ENCODE measurements at regions not wholly inside any gene's neighbourhood (a gene's known extent, or its start where the extent isn't known, plus 50 kb on each side); places are given as distances from the start of the nearest gene placed in this dataset.

DNA sequence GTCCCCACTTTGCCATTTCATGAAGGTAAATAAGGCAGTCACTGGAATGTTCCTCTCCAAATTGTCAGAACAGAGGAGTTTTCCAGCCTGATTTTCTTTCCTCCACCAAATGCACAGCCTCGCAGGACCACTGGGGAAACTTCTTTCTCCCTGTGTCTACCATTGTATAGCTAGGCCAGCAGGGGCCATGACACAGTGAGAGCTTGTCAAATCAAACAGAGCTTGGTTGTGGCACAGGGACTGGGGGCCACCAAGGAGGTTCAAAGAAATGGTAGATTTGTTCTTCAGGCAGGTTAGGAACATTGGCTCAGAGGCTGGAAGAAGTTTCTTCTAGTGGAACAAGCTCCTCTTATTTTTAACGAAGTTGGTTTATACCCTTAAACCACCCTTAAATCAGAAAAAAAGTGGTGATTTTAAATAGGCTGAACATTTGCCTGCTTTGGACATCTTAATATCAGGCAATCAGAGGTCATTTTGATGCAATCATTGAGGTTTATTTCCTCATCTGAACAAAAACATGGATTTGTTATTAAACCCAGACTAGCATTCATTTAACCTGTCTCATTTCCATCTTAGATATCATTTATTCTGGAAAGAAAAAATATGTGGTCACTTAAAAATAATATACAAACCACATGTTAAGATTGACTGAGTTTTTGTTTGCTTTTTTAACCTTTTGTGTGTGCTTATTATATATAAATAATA is 105.6 kb downstream of the GTPBP8 start:
- no peak for DNase-seq (ENCODE audit: low spot score)

DNA sequence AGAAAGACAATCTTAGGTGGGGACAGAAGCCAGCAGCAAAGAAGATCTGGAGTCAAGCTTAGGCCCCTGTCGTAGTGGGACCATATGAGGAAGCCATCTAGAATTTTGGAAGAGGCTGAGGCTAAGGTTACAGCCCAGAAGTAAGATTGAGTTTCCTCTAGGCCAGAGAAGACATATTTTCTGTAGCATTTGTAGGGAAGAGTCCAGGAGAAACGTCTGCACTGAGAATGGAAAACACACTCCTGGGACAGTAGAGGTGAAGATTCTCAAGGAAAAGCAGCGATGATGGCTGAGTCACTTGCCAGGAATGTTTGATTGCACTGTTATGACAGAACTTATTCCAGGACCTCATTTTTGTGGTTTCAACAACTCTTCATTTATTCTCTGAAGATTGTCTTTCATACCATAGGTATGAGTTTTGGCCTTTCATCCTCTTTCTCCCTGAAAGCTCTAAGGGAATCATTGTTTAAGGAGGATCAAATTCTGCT is 107.2 kb downstream of the GTPBP8 start:
- peak; percentile 74 for DNase-seq (ENCODE audit: low spot score)

DNA sequence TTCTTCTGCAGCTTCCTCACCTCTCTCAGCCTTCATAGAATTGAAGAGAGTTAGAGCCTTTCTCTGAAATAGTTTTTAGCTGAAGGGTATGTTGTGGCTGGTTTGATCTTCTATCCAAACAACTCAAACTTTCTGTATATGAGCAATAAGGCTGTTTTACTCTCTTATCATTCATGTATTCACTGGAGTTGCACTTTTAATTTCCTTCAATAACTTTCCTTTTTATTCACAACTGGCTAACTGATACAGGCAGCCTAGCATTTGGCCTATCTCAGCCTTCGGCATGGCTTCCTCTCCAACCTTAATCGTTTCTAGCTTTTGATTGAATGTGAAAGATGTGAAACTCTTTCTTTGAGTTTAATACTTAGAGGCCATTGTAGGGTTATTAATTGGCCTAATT is 109.3 kb downstream of the GTPBP8 start:
- no peak for DNase-seq (ENCODE audit: low spot score)

DNA sequence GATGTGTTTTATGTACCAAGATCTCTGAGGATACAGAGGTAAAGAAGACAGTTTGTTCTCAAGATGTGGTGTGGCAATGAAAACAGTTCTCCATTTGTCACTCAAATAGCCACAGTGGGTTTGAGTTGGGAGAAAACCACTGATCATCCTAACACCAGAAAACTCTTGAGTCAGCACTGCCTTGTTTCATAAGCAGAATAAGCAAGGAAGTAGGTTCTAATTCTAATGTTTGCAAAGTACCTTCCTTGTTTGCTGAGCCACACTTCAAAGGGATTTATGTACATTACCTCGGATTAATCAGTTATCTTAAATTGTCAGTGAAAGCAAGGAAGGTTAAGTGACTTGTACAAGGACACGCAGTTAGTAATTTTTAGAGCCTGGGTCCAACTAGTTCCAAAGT is 107.8 kb upstream of the BOC start:
- no peak for DNase-seq (ENCODE audit: low spot score)

DNA sequence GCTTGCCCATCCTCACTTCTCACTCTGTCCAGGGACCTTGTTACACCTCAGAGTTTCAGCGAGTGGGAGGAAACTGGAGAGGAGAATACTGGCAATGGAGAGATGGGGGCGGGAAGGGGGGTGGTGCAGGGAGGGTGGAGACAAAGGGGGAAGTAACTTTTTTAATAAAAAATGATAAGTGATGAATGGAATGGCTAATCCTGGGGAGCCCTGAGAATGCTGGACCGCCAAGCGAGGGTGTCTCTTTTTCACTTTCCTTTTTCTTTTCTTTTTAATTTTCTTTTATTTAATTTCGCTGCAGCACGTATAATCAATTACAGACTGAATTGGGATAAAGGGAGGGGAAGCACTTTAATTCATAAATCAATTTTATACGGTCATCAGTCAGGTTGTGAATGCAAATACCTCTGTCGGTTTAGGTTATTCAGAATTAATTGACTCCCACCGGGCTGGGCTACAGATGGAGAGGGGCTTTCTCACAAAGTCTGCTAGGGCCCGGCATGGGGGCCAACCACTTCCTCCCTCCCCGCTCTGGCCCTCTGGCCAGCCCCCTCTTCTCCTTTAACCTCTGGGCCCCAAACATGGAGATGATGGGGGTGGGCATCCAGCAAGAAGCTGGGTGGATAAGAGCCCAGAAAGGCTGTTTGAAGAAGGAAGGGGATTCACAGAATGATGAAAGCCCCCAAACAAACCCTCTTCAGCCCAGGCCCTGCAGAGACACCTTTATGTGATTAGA is 106.8 kb upstream of the BOC start:
- no peak for DNase-seq (ENCODE audit: low spot score)

DNA sequence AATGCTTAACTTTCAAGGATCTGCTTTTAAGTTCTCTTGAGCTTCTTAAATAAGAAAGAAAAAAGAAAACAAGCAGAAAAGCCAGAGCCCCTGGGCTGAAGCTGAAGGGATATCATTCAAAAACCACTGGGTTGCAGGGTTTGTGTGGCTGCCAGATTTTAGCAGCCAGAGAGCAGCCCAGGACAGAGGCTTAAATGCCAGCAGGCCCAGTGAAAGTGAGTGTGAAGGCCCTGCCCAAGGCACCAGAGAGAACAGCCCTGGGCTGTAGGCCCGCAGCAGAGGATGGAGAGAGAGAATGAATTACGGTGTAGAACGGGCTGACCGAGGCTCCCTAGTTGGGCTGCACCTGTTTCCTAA is 106.3 kb upstream of the BOC start:
- no peak for DNase-seq (ENCODE audit: low spot score)

DNA sequence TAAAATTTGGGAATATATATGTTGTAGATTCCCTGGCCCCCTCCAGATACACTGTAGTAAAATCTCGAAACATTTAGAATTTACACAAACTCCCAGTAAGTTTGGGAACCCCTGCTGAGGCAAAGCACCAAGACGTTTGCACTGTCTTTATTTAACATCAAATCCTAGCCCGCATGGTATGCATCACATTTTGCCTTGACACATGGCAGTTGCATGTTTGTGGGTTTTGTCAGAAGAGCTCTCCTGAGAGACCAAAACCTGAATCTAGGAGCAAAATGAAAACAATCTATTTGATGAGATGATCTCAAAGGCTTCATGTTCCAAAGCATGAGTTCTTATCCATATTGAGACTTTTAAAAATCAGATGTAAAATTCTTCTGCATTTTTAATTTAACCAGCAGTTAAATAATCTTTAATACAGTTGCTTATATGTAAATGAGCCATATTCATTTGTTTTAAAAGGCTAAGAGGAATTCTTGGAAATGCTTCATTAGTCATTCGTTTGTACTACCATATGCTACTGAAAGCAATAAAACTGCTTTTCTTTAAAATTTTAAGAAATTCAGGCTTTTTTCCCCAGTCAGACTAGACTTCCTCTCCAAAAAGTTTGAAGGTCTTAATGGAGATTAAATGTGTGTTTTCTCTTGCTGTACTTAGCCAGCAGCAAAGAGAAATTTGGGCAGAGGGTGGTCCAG is 105.2 kb upstream of the BOC start:
- DNase-seq (ENCODE audit: low spot score), result no peak

DNA sequence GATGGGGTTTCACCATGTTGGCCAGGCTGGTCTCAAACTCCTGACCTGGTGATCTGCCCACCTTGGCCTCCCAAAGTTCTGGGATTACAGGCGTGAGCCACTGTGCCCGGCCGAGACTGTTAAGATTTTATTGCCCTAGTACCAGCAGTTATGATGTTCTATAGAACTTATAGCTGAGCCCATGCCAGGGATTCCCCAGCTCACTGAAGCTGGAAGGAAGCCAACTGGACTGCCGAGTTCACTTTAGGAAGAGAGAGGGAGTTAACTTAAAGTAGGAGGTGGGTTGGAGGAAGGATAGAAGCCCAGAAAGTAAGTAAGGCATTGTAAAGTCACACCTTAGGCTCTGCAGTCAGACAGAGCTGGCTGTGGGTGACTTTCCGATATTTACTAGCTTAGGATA is 101.1 kb upstream of the BOC start:
- DNase-seq (ENCODE audit: low spot score), result no peak

DNA sequence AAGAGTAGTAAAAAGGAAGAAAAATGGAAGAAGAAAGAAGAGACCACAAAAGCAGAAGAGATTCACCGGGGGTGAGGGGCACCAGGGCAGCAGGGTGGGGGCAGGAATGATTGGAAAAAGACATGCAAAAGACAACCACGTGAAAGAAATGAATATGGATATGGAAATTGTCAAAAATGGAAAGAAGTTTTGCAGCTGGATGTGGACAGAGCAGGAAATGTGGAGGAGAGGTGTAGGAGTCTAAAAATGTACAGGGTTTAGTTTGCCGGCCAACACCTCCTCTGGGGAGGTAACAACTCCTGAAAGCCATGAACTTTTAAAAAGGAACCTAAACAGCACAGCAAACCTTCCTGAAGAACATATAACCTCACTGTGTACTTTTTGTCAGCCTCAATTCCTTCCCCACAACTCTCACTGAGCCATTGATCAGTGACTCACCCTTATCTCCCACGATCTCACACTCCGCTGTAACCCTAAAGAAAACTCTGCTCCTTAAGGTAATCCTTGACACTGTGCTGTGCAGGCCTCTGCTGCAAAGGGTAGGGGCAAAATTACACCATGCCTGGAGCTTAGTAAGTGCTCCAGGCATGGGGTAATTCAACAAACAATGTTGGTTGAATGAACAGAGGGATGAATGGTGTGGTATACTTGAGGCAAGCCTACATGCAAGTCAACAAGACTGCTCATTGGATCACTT is 100.2 kb upstream of the BOC start:
- DNase-seq (ENCODE audit: low spot score), result no peak

DNA sequence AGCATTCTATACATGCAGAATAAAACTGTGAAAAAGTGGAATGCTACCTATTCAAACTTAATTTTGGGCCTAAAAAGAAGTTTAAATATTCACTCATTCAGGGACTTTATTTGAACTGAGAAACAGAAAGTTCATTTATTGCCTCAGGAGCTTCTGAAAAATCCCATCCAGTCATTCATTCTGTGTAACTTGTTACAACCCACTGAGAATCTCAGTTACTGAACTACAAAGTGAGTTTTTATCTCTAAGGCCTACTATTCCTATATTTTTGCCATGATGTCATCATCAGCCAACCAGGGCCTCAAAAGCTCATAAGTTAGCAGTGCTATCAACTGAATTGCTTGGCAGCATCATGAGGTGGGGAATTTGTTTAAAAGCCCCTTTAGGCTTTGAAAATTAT is 98.0 kb upstream of the BOC start:
- DNase-seq (ENCODE audit: low spot score), result no peak

DNA sequence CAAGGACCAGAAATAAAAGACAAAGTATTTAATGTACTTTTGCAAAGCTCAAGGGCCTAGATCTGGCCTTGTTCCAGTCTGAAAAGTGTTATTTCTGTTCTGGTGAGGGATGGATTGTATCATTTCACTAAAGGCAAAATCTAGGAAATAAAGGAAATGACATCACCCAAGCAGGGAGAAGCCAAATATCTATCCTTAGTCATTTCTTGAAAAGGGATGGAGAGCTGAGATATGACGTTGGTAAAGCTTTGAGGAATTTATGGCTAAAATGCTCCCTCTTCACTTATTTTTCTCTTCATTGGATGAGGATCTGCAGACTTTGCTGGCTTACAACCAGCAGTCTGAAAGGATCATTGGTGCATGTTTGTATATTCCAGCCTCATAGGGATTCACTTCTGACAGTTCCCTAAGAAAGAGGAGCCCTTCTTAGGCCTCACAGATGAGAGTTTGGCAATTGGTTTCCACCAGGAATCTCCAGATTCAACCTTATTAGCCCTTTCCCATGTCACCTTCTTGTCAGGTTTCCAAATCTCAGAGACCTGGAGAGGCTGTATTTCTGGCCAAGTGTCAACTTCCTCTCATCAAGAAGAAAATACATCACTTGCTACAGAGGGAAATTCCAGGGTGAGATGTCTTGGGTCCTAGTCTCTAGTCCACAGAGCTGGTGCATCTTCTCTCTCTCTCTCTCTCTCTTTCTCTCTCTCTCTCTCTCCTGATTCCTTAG is 93.7 kb upstream of the BOC start:
- DNase-seq (ENCODE audit: low spot score), result no peak

DNA sequence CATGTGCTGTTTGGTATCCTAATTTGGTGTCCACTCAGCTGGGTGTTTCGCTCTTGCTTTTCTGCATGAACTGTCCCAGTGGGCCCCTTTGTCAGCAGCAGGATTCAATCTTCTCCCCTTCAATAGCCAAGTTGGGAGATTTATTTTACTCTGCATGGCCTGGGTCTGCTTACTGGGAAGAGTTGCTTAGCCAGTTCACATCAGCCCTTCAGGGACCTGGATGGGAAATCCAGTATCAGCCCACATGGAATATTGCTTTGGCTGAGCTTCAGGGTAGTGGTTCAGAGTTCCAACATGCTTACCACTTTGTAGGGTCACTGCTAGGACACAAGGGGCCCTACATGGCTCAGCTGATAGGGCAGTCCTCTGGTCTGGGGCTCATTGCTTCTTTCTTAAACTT is 93.0 kb upstream of the BOC start:
- no peak for DNase-seq (ENCODE audit: low spot score)

DNA sequence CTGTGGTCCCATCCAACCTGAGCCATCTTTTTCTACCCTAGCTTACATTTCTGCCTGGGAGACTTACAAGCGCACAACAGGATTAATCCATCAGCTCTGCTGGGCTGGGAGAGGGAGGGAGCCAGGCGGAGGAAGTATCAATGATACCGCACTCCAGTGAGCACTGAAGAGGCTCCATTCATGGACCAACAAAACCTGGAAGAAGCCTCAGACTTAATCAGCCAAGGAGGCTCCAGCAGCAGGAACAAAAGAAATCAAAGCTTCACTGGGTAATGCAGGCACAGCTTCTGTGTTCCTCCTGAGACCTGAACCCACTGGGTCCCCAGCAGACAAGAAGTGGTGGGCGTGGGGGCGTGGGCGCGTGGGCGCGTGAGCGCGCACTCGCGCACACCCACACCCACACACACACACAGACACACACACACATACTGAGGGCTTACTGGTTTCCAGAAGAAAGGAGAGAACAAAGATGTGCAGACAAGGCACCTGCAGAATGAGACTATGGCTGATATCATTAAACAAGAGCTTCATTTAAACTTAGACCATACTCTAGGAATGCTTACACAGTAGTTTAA is 87.0 kb upstream of the BOC start:
- no peak for DNase-seq (ENCODE audit: low spot score)

DNA sequence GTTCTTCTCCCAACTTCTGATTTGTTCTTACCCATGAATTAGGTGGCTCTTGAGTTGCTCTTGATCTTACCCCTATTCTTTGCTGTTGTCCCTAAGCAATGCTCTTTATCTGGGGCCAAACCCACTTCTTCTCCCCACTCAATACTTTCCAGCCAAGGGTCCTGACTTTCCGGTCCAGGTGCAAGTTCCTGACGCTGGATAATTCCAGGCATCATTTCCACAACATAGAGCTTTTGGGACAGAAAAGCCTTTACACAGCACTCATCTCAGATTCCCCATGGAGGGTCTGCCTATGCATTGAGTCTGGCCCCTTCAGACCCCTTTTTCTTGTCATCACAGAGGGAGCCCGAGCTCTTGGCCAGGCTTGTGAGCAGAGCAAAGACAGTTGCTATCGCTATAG is 85.4 kb upstream of the BOC start:
- DNase-seq (ENCODE audit: low spot score), result no peak

DNA sequence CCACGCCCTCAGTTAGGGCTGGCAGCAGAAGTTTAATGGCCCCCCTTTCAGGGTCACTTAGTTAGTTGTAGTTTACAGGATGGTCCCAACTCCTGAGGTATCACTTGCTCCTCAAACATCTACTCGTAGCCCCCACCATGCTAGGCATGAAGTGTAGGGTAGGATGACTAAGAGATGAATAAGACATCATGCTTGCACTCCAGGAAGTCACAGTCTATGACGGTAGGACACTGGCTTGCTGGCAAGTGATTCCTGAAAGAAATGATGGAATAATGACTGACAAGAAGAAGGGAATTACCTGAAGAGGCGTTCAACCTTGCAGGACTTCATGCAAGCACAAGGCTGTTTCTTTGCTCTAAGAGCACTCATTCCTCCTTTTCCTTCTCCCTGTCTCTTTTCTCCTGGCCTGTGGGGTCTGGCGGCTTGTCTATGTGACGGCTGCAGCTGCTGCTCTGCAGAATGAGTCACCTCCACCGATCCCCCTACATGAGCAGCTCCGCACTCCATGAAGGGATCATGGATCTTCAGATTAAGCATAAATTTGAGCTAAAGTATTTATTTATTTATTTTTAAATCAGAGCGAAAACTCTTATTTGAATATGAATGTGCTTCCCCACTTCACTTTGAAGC is 82.9 kb upstream of the BOC start:
- DNase-seq (ENCODE audit: low spot score), result no peak

DNA sequence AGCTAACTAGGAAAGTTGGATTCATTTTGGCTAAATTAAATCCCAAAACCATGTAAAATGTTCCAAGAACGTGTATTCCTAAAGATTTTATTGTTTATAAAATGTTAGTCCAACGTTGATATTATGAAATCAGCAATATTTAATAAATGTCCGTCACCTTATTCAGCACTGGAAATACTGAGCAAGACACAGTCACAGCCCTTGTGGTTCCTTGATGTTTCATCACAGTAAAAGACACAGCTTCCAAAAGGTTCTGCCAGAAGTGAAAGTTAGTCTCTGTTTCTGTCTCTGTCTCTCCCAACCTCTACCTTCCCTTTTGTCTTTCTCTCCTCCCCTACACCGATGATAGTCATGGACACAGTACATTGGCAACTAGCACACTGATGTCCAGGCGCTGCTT is 82.2 kb upstream of the BOC start:
- DNase-seq (ENCODE audit: low spot score), result no peak

DNA sequence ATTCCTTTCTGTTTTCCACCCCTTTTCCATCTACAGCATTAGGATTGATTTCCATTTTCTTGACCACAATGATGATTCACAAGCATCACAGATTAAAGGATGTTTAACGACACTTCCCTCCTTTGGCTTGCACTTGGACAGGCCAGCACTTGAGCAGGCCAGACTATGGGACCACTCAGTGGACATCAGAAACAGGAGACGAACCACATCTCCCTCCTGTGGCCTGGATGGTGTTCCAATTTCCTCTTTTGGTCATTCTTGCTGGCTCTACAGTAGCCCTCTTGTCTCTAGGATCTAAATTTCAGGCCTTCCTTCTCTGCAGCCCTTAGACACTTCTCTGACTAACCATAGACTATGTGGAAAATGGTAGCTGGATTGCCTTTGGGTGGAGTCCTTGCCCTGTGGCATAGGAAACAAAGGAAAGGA is 78.8 kb upstream of the BOC start:
- no peak for DNase-seq (ENCODE audit: low spot score)

DNA sequence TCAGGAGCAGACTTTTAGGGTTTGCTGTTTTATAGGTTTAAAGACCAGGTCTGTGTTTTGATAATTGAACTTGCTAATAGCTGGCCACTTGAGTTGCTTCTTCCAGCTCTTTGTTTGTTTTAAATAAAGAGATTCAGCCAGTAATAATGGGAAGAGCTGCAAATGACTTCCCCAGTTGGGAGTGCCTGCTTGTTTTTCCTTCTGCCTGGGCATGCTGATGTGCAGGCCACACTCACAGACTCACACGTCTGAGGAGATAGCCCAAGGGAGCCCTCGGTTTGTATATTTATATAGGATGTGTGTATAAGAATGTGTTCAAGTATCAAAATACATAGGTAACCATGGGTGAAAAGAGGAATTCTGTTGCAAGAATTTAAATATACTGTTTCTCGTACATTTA is 78.2 kb upstream of the BOC start:
- DNase-seq (ENCODE audit: low spot score), result no peak

DNA sequence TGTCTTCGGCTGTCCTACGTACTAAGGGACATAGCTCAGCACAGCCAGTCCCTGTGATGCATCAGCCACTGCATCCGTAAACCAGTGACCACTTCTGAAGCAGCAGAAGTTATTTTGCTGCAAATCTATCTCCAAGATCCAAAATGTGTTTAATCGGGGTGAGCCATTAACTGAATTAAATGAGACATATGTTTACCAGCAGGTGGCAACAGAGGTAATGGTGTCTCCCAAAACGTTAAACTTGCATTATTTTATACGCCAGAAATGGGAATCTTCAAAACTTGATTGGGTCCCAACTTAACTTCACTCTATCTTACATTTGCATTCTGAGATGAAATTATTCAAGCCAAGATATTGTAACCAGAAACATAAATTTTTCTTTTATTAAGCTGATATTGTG is 75.3 kb upstream of the BOC start:
- DNase-seq (ENCODE audit: low spot score), result peak; percentile 40

DNA sequence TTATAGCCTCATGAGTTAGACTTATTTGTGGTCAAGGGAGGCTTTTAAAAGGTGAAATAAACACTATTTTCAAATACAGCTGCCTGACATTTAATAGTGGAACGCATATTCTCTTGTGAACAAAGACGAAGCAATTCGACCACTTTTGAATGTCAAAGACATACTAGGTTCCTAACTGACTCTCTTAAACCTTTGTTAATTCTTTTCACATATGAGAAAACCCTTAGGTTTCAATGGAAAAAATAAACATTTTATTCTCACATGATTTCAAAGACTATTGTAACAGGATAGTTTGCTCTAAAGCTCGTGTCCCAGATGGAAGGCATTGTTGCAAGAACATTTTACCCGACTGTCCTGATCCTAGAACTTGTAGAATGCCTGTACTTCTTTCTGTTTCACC is 74.8 kb upstream of the BOC start:
- no peak for DNase-seq (ENCODE audit: low spot score)

Data from COLO829 (cell line).